ENCODE measurements at regions not wholly inside any gene's neighbourhood (a gene's known extent, or its start where the extent isn't known, plus 50 kb on each side); places are given as distances from the start of the nearest gene placed in this dataset.

GRCh38 chr4:67040315-67040714 lies 505.0 kb downstream of the CENPC start:
- TF ChIP-seq CTCF (IDR thresholded peaks at IDR 0.05; ENCODE audit: insufficient read depth, low read length) = no peak
- TF ChIP-seq POLR2AphosphoS5 (IDR thresholded peaks at IDR 0.05; ENCODE audit: low read depth) = no peak
- no peak for TF ChIP-seq SPI1 (IDR thresholded peaks at IDR 0.05; ENCODE audit: borderline replicate concordance, low read depth)
- no peak for TF ChIP-seq REST (IDR thresholded peaks at IDR 0.05; ENCODE audit: insufficient replicate concordance, low read depth)
- TF ChIP-seq GABPA (IDR thresholded peaks at IDR 0.05; ENCODE audit: low read depth) = no peak

All from HL-60 (cell line).